GM12878 (cell line): ENCODE measurements at regions not wholly inside any gene's neighbourhood (a gene's known extent, or its start where the extent isn't known, plus 50 kb on each side); places are given as distances from the start of the nearest gene placed in this dataset.

Experiments used
- CHD2 ChIP-seq: IDR thresholded peaks from 2 replicates; pipeline ENCODE4 v1.6.1; 2011; ENCODE audit warnings: low read depth, low read length, improper control_type of control experiment, borderline replicate concordance
- CTCF ChIP-seq, 3 experiments: IDR thresholded peaks in 2 of 3; conservative IDR thresholded peaks in 1 of 3; 2 replicates each; pipeline ENCODE4 v1.5.1; 2011; ENCODE audit warnings: low read depth in 3 of 3, low read length in 3 of 3, mild to moderate bottlenecking in 3 of 3, control low read depth in 2 of 3, moderate library complexity in 2 of 3, inconsistent platforms in 1 of 3, mixed read lengths in 1 of 3; ENCODE audit not compliant: control insufficient read depth in 2 of 3, insufficient read depth in 1 of 3; ENCODE audit errors: extremely low read depth in 1 of 3
- EP300 ChIP-seq, 2 experiments: fragments of 150-350 bp in 1 of 2; IDR thresholded peaks; 2 replicates each; pipeline ENCODE4 v1.6.1; 2011 to 2012; ENCODE audit warnings: low read depth in 2 of 2, low read length in 2 of 2, borderline replicate concordance in 1 of 2, improper control_type of control experiment in 1 of 2, inconsistent platforms in 1 of 2; ENCODE audit not compliant: control insufficient read depth in 1 of 2
- POLR2A ChIP-seq: IDR thresholded peaks from 2 replicates; pipeline ENCODE4 v1.6.1; 2011; ENCODE audit warnings: low read depth, mild to moderate bottlenecking, low read length
- RUNX3 ChIP-seq: IDR thresholded peaks from 2 replicates; pipeline ENCODE4 v1.6.1; 2012; ENCODE audit warnings: low read length, inconsistent platforms

- TF ChIP-seq CTCF (IDR thresholded peaks at IDR 0.05 in 2 of 3, conservative IDR thresholded peaks at IDR 0.05 in 1 of 3; ENCODE audit: control insufficient read depth in 2 of 3, extremely low read depth in 1 of 3, insufficient read depth in 1 of 3, low read depth in 3 of 3, low read length in 3 of 3), result no peak
- no peak for TF ChIP-seq RUNX3
- TF ChIP-seq CHD2, result no peak
- TF ChIP-seq POLR2A, result no peak
- no peak for TF ChIP-seq EP300 (IDR thresholded peaks at IDR 0.05; ENCODE audit: borderline replicate concordance in 1 of 2, control insufficient read depth in 1 of 2, low read depth in 2 of 2, low read length in 2 of 2)
Observed at GRCh38 chr15:79602180-79602579, 170.0 kb downstream of the MINAR1 start.
